Mucosa of stomach (tissue), 1 donor: ENCODE measurements at regions not wholly inside any gene's neighbourhood (a gene's known extent, or its start where the extent isn't known, plus 50 kb on each side); places are given as distances from the start of the nearest gene placed in this dataset.

Source experiments
- H3K27me3 ChIP-seq: one replicate; pipeline ENCODE4 v1.7.0; 2013; ENCODE audit warnings: mild to moderate bottlenecking, low read length; ENCODE audit not compliant: control insufficient read depth, insufficient read depth
- H3K36me3 ChIP-seq: one replicate; pipeline ENCODE4 v1.7.0; 2013; ENCODE audit warnings: low read length; ENCODE audit not compliant: control insufficient read depth, insufficient read depth
- H3K4me1 ChIP-seq: one replicate; pipeline ENCODE4 v1.7.0; 2013; ENCODE audit warnings: mild to moderate bottlenecking, low read length; ENCODE audit not compliant: control insufficient read depth, insufficient read depth
- H3K4me3 ChIP-seq: one replicate; pipeline ENCODE4 v1.7.0; 2013; ENCODE audit warnings: low read length
- H3K9ac ChIP-seq: one replicate; pipeline ENCODE4 v1.7.0; 2013; ENCODE audit warnings: mild to moderate bottlenecking, low read length, moderate library complexity
- H3K9me3 ChIP-seq: one replicate; pipeline ENCODE4 v1.7.0; 2013; ENCODE audit warnings: mild to moderate bottlenecking, low read length, moderate library complexity; ENCODE audit not compliant: control insufficient read depth
- donor health status: Pancreatic carcinoma.

DNA sequence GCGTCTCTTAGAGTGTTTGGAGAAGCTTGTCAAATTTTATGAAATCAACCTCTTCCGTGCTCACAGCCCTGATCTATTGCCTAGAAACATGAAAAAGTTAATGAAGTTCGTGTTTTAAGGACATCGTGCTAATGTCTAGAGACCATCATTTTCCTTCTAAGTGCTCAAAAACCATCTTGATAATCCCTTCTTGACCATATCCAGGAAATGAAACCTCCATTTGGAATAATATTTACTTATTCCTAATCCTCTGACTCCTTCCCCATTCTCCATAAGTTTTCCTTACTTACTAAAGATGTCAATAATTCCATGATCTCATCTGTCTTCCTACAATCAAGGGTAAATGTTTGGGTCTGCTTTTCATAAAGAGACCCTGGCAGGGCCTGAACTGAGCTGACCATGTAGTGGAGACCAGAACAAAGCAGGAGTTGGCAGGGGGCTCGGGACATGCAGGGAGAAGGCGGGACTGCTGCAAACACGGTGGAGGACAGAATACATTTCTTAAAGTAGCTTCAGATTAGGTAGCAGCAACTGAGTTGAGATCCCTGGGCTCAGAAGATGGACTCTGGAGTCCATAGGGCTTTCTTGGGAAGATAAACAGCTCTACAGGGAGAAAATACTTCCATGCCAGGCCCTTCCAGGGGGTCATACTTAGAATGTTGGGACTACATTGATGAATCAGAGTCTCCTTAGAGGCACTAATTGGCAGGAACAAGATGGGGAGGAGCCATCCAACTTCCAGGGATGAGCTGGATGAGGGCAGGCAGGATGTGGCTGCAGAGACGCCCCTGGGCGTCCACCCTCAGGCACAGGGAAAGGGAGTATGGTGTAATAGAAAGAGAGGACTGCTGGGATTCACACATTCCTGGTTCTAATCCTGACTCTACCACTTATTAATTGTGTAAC is 100.7 kb downstream of the RIN2 start:
- Histone ChIP-seq H3K4me1 (no peaks in the 10 kb centered on the region), H3K36me3 (no peaks in the 10 kb centered on the region), H3K27me3 (no peaks in the 10 kb centered on the region), H3K9me3 (no peaks in the 10 kb centered on the region), H3K4me3 (no peak overlapping the region), H3K9ac (no peak overlapping the region)

DNA sequence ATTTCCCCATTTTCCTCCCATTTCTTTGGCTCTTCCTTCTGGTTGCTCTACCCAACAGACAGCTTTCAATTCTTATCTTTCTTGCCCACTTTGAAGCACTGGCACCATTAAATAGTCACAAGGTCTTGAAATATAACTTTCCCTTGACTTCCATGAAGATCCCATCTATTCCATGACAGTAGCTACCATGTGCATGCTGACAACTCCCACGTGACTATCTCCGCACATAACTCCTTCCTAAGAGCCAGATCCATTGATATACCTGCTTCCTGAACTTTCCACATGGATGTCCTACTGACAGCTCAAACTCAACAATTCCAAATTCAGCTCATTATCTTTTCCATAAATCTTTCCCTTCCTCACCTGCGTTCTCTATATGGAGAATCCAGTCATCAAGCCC is 101.4 kb downstream of the RIN2 start:
- Histone ChIP-seq H3K4me3 (no peak overlapping the region), H3K4me1 (no peaks in the 10 kb centered on the region), H3K9me3 (no peaks in the 10 kb centered on the region), H3K9ac (no peak overlapping the region), H3K36me3 (no peaks in the 10 kb centered on the region), H3K27me3 (no peaks in the 10 kb centered on the region)

DNA sequence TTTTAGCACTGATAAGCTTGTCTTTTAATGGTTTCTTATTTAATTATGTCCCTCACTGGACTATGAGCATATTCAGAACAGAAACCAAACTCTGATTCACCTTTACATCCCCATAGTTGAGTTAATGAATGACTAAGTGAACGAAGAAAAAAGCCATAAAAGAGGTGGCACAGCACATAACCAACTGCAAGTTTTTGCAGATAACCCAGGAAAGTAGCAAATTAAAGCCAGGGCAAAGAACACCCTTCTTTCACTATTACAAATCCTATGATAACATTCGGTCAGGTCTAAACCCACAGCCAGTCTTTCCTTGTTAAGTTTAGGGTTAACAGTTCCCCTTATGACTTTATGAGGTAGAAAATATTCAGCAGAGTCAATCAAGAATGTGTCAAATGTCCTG is 102.7 kb downstream of the RIN2 start:
- H3K9me3 ChIP-seq = no peaks in the 10 kb centered on the region
- no peaks in the 10 kb centered on the region for H3K4me1 ChIP-seq
- H3K27me3 ChIP-seq = no peaks in the 10 kb centered on the region
- no peaks in the 10 kb centered on the region for H3K36me3 ChIP-seq
- no peak overlapping the region for H3K4me3 ChIP-seq
- no peak overlapping the region for H3K9ac ChIP-seq

GRCh38 chr20:19861147-19861759 is 103.2 kb downstream of the RIN2 start:
- Histone ChIP-seq H3K9ac (no peak overlapping the region), H3K36me3 (no peaks in the 10 kb centered on the region), H3K9me3 (no peaks in the 10 kb centered on the region), H3K4me3 (no peak overlapping the region), H3K27me3 (no peaks in the 10 kb centered on the region), H3K4me1 (no peaks in the 10 kb centered on the region)

DNA sequence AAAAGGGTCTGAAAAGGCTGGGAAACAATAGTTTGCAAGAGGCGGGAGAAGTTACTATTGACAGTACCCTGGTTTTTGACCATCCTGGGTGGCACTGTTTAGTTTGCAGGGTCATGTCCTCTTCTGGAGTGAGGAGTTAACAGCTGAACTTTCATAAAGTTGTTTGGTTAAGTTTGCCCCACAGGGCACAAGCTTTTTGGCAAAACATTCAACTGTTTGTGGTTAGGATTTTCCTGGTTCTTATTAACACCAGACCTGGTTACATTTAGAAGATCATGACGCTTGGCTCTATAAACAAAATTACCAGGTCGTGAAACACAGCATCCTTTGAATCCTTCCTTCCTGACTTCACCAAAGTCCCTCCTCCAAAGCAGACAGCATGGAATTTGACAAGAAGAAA is 106.1 kb downstream of the RIN2 start:
- no peak overlapping the region for H3K4me3 ChIP-seq
- no peaks in the 10 kb centered on the region for H3K9me3 ChIP-seq
- no peak overlapping the region for H3K9ac ChIP-seq

GRCh38 chr20:19866070-19866469 is 108.0 kb downstream of the RIN2 start:
- no peak overlapping the region for H3K9ac ChIP-seq
- no peaks in the 10 kb centered on the region for H3K9me3 ChIP-seq
- H3K36me3 ChIP-seq = no peaks in the 10 kb centered on the region
- H3K27me3 ChIP-seq = no peaks in the 10 kb centered on the region
- H3K4me3 ChIP-seq = no peak overlapping the region
- no peaks in the 10 kb centered on the region for H3K4me1 ChIP-seq

More for the DNA sequence above, 106.1 kb downstream of the RIN2 start:
- H3K36me3 ChIP-seq = no peaks in the 10 kb centered on the region
- no peaks in the 10 kb centered on the region for H3K4me1 ChIP-seq
- no peaks in the 10 kb centered on the region for H3K27me3 ChIP-seq

- Histone ChIP-seq H3K4me1 (no peaks in the 10 kb centered on the region), H3K27me3 (no peaks in the 10 kb centered on the region), H3K9me3 (no peaks in the 10 kb centered on the region), H3K4me3 (no peak overlapping the region), H3K9ac (no peak overlapping the region), H3K36me3 (peaks cover 3% of the 10 kb centered on the region)
Observed at GRCh38 chr20:19867074-19867473, 109.0 kb downstream of the RIN2 start.

GRCh38 chr20:19867940-19868371 is 109.9 kb downstream of the RIN2 start:
- Histone ChIP-seq H3K36me3 (peaks cover 5% of the 10 kb centered on the region), H3K9me3 (no peaks in the 10 kb centered on the region), H3K4me3 (no peak overlapping the region), H3K4me1 (no peaks in the 10 kb centered on the region), H3K27me3 (no peaks in the 10 kb centered on the region), H3K9ac (no peak overlapping the region)

- Histone ChIP-seq H3K27me3 (no peaks in the 10 kb centered on the region), H3K9ac (no peak overlapping the region), H3K4me1 (no peaks in the 10 kb centered on the region), H3K4me3 (no peak overlapping the region), H3K36me3 (peaks cover 5% of the 10 kb centered on the region), H3K9me3 (no peaks in the 10 kb centered on the region)
Observed at GRCh38 chr20:19868441-19868840, 110.4 kb downstream of the RIN2 start.

GRCh38 chr20:19872001-19872400 is 113.9 kb downstream of the RIN2 start:
- H3K4me1 ChIP-seq = no peaks in the 10 kb centered on the region
- H3K9me3 ChIP-seq = no peaks in the 10 kb centered on the region
- no peak overlapping the region for H3K4me3 ChIP-seq
- no peaks in the 10 kb centered on the region for H3K27me3 ChIP-seq
- no peak overlapping the region for H3K9ac ChIP-seq
- H3K36me3 ChIP-seq = peaks cover 5% of the 10 kb centered on the region

GRCh38 chr20:19874040-19874727 is 116.1 kb downstream of the RIN2 start:
- Histone ChIP-seq H3K36me3 (peaks cover 5% of the 10 kb centered on the region), H3K9me3 (no peaks in the 10 kb centered on the region), H3K9ac (no peak overlapping the region), H3K4me3 (no peak overlapping the region), H3K27me3 (no peaks in the 10 kb centered on the region), H3K4me1 (no peaks in the 10 kb centered on the region)
